Epithelial cell of proximal tubule (primary cell): ENCODE measurements at regions not wholly inside any gene's neighbourhood (a gene's known extent, or its start where the extent isn't known, plus 50 kb on each side); places are given as distances from the start of the nearest gene placed in this dataset.

ENCODE experiments used
- DNase-seq: peaks from one replicate; pipeline ENCODE4 v3.0.0-alpha.2; 2011; ENCODE audit warnings: low read depth
- H3K4me3 ChIP-seq: 2 replicates; pipeline ENCODE4 v1.5.1; 2011; ENCODE audit warnings: low read depth, mild to moderate bottlenecking, low read length
- CTCF ChIP-seq: conservative IDR thresholded peaks from 2 replicates; pipeline ENCODE4 v1.5.1; 2012; ENCODE audit warnings: low read depth, mild to moderate bottlenecking, low read length

GRCh38 chr14:84760489-84761126 is 769.3 kb upstream of the FLRT2 start:
- H3K4me3 ChIP-seq, result no peak overlapping the region
- no peak for DNase-seq
- no peak for TF ChIP-seq CTCF

- no peak overlapping the region for H3K4me3 ChIP-seq
- DNase-seq, result no peak
- TF ChIP-seq CTCF, result no peak
These were observed 762.5 kb upstream of the FLRT2 start for GRCh38 chr14:84767434-84767833.

GRCh38 chr14:84770030-84770429 is 759.9 kb upstream of the FLRT2 start:
- DNase-seq, result no peak
- no peak overlapping the region for H3K4me3 ChIP-seq

GRCh38 chr14:84777356-84777755 is 752.6 kb upstream of the FLRT2 start:
- H3K4me3 ChIP-seq, result no peak overlapping the region
- no peak for TF ChIP-seq CTCF
- no peak for DNase-seq

More at GRCh38 chr14:84770030-84770429, 759.9 kb upstream of the FLRT2 start:
- no peak for TF ChIP-seq CTCF

- no peak for TF ChIP-seq CTCF
- no peak for DNase-seq
- H3K4me3 ChIP-seq, result no peak overlapping the region
These were observed 747.0 kb upstream of the FLRT2 start for GRCh38 chr14:84782902-84783301.

- no peak for TF ChIP-seq CTCF
- no peak for DNase-seq
- H3K4me3 ChIP-seq, result no peak overlapping the region
These were observed 746.4 kb upstream of the FLRT2 start for GRCh38 chr14:84783511-84783910.

- no peak for DNase-seq
- no peak overlapping the region for H3K4me3 ChIP-seq
- no peak for TF ChIP-seq CTCF
These were observed 743.9 kb upstream of the FLRT2 start for GRCh38 chr14:84785996-84786395.
